A549 (cell line): ENCODE measurements at regions not wholly inside any gene's neighbourhood (a gene's known extent, or its start where the extent isn't known, plus 50 kb on each side); places are given as distances from the start of the nearest gene placed in this dataset.

ENCODE experiments used
- ATAC-seq, 2 experiments: fragments of 200-7000 bp in 1 of 2; fragments of >200 bp in 1 of 2; cut with Nextera tagmentation in 1 of 2; cut with Tn5 transposase in 1 of 2; 3 replicates each; pipeline versions ENCODE4 v1.8.0 to v1.9.1; 2018 to 2020; ENCODE audit warnings: mild to moderate bottlenecking in 1 of 2, moderate library complexity in 1 of 2
- CTCF ChIA-PET: fragments of 300-600 bp; sonication (Branson Sonifier 250); formaldehyde crosslinking; extraction: SDS; loops from one replicate; lab custom pipeline; 2021; ENCODE audit warnings: antibody characterized with exemption, inconsistent platforms; lab: Yijun Ruan, JAX
- POLR2A ChIA-PET: fragments of 350-600 bp; formaldehyde crosslinking; extraction: SDS; loops from one replicate; lab custom pipeline; 2021; ENCODE audit warnings: antibody characterized with exemption, inconsistent platforms; lab: Yijun Ruan, JAX
- DNase-seq, 2 experiments: peaks; one replicate each; pipeline versions ENCODE4 v3.0.0 to v3.0.0-alpha.2; 2011 to 2016; ENCODE audit warnings: low read depth in 1 of 2, low spot score in 1 of 2
- FAIRE-seq: peaks from 2 replicates; lab custom pipeline; 2011; peaks lifted over from hg19 to GRCh38; lab: Jason Lieb, UNC
- H3K27ac ChIP-seq, 2 experiments: fragments of >200 bp; sonication (Bioruptor Twin); formaldehyde crosslinking; 3 replicates each; pipeline ENCODE4 v1.5.1; 2016 to 2017
- H3K4me1 ChIP-seq: fragments of >200 bp; sonication (Bioruptor Twin); formaldehyde crosslinking; 3 replicates; pipeline ENCODE4 v1.6.1; 2016
- H3K4me2 ChIP-seq: fragments of >200 bp; sonication (Bioruptor Twin); formaldehyde crosslinking; 3 replicates; pipeline ENCODE4 v1.6.1; 2016
- H3K4me3 ChIP-seq: fragments of >200 bp; sonication (Bioruptor Twin); formaldehyde crosslinking; 3 replicates; pipeline ENCODE4 v1.5.1; 2016
- H3K9me3 ChIP-seq: fragments of >200 bp; sonication (Bioruptor Twin); formaldehyde crosslinking; 3 replicates; pipeline ENCODE4 v1.6.1; 2016
- CBX8 ChIP-seq: fragments of 200-600 bp; sonication (generic); IDR thresholded peaks from 2 replicates; pipeline ENCODE4 v1.6.1; 2016
- CEBPB ChIP-seq, 2 experiments: fragments of >200 bp in 1 of 2; sonication (Bioruptor Twin) in 1 of 2; formaldehyde crosslinking in 1 of 2; IDR thresholded peaks; 2 replicates each; pipeline ENCODE4 v1.6.1; 2012 to 2016
- CHD2 ChIP-seq: fragments of 150-350 bp; IDR thresholded peaks from 2 replicates; pipeline ENCODE4 v1.6.1; 2014; ENCODE audit warnings: low read length; ENCODE audit not compliant: partially characterized antibody
- CTCF ChIP-seq: fragments of >200 bp; sonication (Bioruptor Twin); formaldehyde crosslinking; IDR thresholded peaks from 3 replicates; pipeline ENCODE4 v1.5.1; 2016
- EHF ChIP-seq: fragments of 250-450 bp; sonication (Bioruptor Pico); IDR thresholded peaks from 2 replicates; pipeline ENCODE4 v1.5.0; 2020; ENCODE audit warnings: mild to moderate bottlenecking
- EHMT2 ChIP-seq: fragments of 200-600 bp; sonication (generic); IDR thresholded peaks from 2 replicates; pipeline ENCODE4 v1.6.1; 2016; ENCODE audit warnings: antibody characterized with exemption, low read depth, mild to moderate bottlenecking, moderate library complexity
- EP300 ChIP-seq, 2 experiments: fragments of >200 bp; sonication (Bioruptor Twin); formaldehyde crosslinking; IDR thresholded peaks; 2 replicates in 1 of 2; 3 replicates in 1 of 2; pipeline ENCODE4 v1.6.1; 2016 to 2017
- FOSB ChIP-seq: fragments of 250-450 bp; sonication (Bioruptor Pico); IDR thresholded peaks from 2 replicates; pipeline ENCODE4 v1.5.0; 2020; ENCODE audit warnings: mild to moderate bottlenecking, moderate library complexity
- HEYL ChIP-seq: fragments of 250-450 bp; sonication (Bioruptor Pico); IDR thresholded peaks from 2 replicates; pipeline ENCODE4 v1.8.0; 2021; ENCODE audit warnings: mild to moderate bottlenecking, moderate library complexity
- HOXB13 ChIP-seq: fragments of 250-450 bp; sonication (Bioruptor Pico); IDR thresholded peaks from 2 replicates; pipeline ENCODE4 v1.5.0; 2020; ENCODE audit warnings: low read depth, mild to moderate bottlenecking, moderate library complexity
- JUN ChIP-seq, 2 experiments: fragments of >200 bp; sonication (Bioruptor Twin); formaldehyde crosslinking; IDR thresholded peaks; 2 replicates in 1 of 2; 3 replicates in 1 of 2; pipeline ENCODE4 v1.6.1; 2016 to 2017
- JUNB ChIP-seq: fragments of >200 bp; sonication (Bioruptor Twin); formaldehyde crosslinking; IDR thresholded peaks from 2 replicates; pipeline ENCODE4 v1.6.1; 2016
- KDM1A ChIP-seq: fragments of 200-600 bp; sonication (generic); IDR thresholded peaks from 2 replicates; pipeline ENCODE4 v1.6.1; 2016; ENCODE audit warnings: low read depth, mild to moderate bottlenecking
- MAFK ChIP-seq: fragments of 450-650 bp; IDR thresholded peaks from 2 replicates; pipeline ENCODE4 v1.6.1; 2014; ENCODE audit not compliant: partially characterized antibody
- MAZ ChIP-seq: fragments of 150-350 bp; IDR thresholded peaks from 2 replicates; pipeline ENCODE4 v1.6.1; 2014; ENCODE audit warnings: antibody characterized with exemption, low read depth, low read length, borderline replicate concordance
- MYC ChIP-seq: IDR thresholded peaks from 2 replicates; pipeline ENCODE4 v1.6.1; 2012; ENCODE audit warnings: mild to moderate bottlenecking, inconsistent platforms, low read length, improper control_type of control experiment, borderline replicate concordance
- PHF8 ChIP-seq: fragments of 200-600 bp; sonication (generic); IDR thresholded peaks from 2 replicates; pipeline ENCODE4 v1.6.1; 2016; ENCODE audit warnings: low read depth, mild to moderate bottlenecking, antibody characterized with exemption, moderate library complexity, borderline replicate concordance
- RAD21 ChIP-seq, 2 experiments: fragments of >200 bp in 1 of 2; sonication (Bioruptor Twin) in 1 of 2; formaldehyde crosslinking in 1 of 2; IDR thresholded peaks in 1 of 2; conservative IDR thresholded peaks in 1 of 2; 2 replicates in 1 of 2; 3 replicates in 1 of 2; pipeline ENCODE4 v1.6.1; 2012 to 2018; ENCODE audit warnings: inconsistent platforms in 1 of 2
- RARB ChIP-seq: fragments of 250-450 bp; sonication (Bioruptor Pico); IDR thresholded peaks from 2 replicates; pipeline ENCODE4 v1.8.0; 2021; ENCODE audit warnings: mild to moderate bottlenecking, moderate library complexity
- SMC3 ChIP-seq: fragments of >200 bp; sonication (Bioruptor Twin); formaldehyde crosslinking; IDR thresholded peaks from 3 replicates; pipeline ENCODE4 v1.6.1; 2018; ENCODE audit warnings: inconsistent platforms
- TFCP2L1 ChIP-seq: fragments of 250-450 bp; sonication (Bioruptor Pico); IDR thresholded peaks from 2 replicates; pipeline ENCODE4 v1.5.0; 2021; ENCODE audit warnings: mild to moderate bottlenecking
- ZFP36 ChIP-seq: fragments of 450-650 bp; IDR thresholded peaks from 2 replicates; pipeline ENCODE4 v1.6.1; 2014; ENCODE audit warnings: borderline replicate concordance; ENCODE audit not compliant: partially characterized antibody
- ZSCAN20 ChIP-seq: fragments of 250-450 bp; sonication (Bioruptor Pico); IDR thresholded peaks from 2 replicates; pipeline ENCODE4 v1.8.0; 2022; ENCODE audit warnings: mild to moderate bottlenecking, moderate library complexity
- WGBS: methylation state at CpG from one replicate; pipeline ENCODE4 v1.1.6; 2017; ENCODE audit errors: missing lambda C conversion rate; 5-methylcytosine and 5-hydroxymethylcytosine counted together
- TF ChIP-seq, protein P1 (sequence below): fragments of 250-450 bp; sonication (Bioruptor Pico); IDR thresholded peaks from 2 replicates; pipeline ENCODE4 v1.5.0; 2021; ENCODE audit warnings: mild to moderate bottlenecking, moderate library complexity, borderline replicate concordance
- TF ChIP-seq, protein P2 (sequence below): fragments of 450-650 bp; IDR thresholded peaks from 2 replicates; pipeline ENCODE4 v1.6.1; 2014; ENCODE audit warnings: antibody characterized with exemption

GRCh38 chr17:14856176-14856575, 408.9 kb downstream of the PMP22 start:
- DNase-seq (no peak), ATAC-seq (no peak), FAIRE-seq (no peak)

GRCh38 chr17:14854691-14855090, 410.4 kb downstream of the PMP22 start:
- FAIRE-seq, result no peak
- POLR2A ChIA-PET, result no interaction called here
- no peaks in the 10 kb centered on the region for H3K4me1 ChIP-seq
- no peak overlapping the region for H3K27ac ChIP-seq
- no peaks in the 10 kb centered on the region for H3K9me3 ChIP-seq
- DNase-seq, result no peak
- ATAC-seq, result no peak
- H3K4me2 ChIP-seq, result no peak overlapping the region
- no peak overlapping the region for H3K4me3 ChIP-seq
- CTCF ChIA-PET, result no interaction called here
- no peak for TF ChIP-seq MAFK
- TF ChIP-seq, protein P1, sequence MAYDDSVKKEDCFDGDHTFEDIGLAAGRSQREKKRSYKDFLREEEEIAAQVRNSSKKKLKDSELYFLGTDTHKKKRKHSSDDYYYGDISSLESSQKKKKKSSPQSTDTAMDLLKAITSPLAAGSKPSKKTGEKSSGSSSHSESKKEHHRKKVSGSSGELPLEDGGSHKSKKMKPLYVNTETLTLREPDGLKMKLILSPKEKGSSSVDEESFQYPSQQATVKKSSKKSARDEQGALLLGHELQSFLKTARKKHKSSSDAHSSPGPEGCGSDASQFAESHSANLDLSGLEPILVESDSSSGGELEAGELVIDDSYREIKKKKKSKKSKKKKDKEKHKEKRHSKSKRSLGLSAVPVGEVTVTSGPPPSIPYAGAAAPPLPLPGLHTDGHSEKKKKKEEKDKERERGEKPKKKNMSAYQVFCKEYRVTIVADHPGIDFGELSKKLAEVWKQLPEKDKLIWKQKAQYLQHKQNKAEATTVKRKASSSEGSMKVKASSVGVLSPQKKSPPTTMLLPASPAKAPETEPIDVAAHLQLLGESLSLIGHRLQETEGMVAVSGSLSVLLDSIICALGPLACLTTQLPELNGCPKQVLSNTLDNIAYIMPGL (CRISPR knock-in tag), result no peak
- TF ChIP-seq RARB (CRISPR knock-in tag), result no peak
- no peak for TF ChIP-seq CEBPB (IDR thresholded peaks at IDR 0.05)
- no peak for TF ChIP-seq RAD21 (conservative IDR thresholded peaks at IDR 0.05 in 1 of 2, IDR thresholded peaks at IDR 0.05 in 1 of 2)
- TF ChIP-seq CBX8, result no peak
- no peak for TF ChIP-seq CHD2
- 33% methylated on average over 4 of the region's 4 CpGs for WGBS

More at GRCh38 chr17:14856176-14856575, 408.9 kb downstream of the PMP22 start:
- no peak for TF ChIP-seq MAFK
- no peak for TF ChIP-seq EHMT2
- TF ChIP-seq HEYL (CRISPR knock-in tag), result no peak
- TF ChIP-seq EHF (CRISPR knock-in tag), result no peak
- TF ChIP-seq ZSCAN20, result no peak
- TF ChIP-seq, protein P2, sequence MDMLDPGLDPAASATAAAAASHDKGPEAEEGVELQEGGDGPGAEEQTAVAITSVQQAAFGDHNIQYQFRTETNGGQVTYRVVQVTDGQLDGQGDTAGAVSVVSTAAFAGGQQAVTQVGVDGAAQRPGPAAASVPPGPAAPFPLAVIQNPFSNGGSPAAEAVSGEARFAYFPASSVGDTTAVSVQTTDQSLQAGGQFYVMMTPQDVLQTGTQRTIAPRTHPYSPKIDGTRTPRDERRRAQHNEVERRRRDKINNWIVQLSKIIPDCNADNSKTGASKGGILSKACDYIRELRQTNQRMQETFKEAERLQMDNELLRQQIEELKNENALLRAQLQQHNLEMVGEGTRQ, result no peak
- TF ChIP-seq PHF8, result no peak
- TF ChIP-seq SMC3, result no peak
- no peak for TF ChIP-seq CBX8
- no peak for TF ChIP-seq RAD21 (conservative IDR thresholded peaks at IDR 0.05 in 1 of 2, IDR thresholded peaks at IDR 0.05 in 1 of 2)
- no peak for TF ChIP-seq TFCP2L1 (CRISPR knock-in tag)
- TF ChIP-seq KDM1A, result no peak
- TF ChIP-seq, all 56 proteins: peak for 0
- POLR2A ChIA-PET, result no interaction called here
- no peak overlapping the region for H3K4me3 ChIP-seq
- no peaks in the 10 kb centered on the region for H3K9me3 ChIP-seq
- no peak overlapping the region for H3K4me2 ChIP-seq
- CTCF ChIA-PET, result interaction anchor here (1.1 kb wide), 1 partner anchor 16 kb away, joined by 3 read pairs; no protein-coding TSS in a partner anchor
- WGBS, result 51% methylated on average over 10 of the region's 10 CpGs
- no peaks in the 10 kb centered on the region for H3K4me1 ChIP-seq
- H3K27ac ChIP-seq, result no peak overlapping the region

DNA sequence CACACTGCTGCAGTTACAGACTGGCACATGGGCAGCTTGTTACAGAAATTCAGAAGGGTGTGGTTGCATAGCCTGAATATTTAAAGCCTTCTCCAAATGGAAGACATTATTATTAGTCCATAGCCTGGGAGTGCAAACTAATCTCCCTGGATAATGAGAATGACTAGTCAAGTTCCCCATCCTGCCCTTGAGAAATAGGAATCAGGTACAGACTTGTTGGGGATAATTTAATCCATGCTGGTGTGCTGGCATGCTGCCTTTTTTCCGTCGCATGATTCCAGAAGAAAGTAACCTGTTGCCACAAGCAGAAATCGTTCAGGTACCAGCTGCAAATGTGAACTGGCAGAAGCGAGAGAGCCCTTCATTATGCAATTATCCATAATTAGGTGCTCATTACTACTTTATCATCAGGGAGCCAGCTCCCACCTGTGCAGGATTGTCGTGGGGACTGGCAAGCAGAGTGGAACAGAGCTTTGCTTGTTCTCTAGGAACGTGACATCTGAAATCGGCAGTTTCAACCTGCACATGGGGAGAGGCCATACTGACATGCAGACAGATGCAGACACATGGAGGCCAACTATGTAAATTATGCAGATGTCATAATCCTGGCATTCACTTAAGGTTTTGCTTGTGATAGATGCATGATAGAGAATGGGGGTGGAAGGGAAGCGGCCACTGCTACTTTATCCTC, 419.4 kb downstream of the PMP22 start:
- ChIA-PET CTCF (interaction anchor here (1.1 kb wide), 1 partner anchor 12 kb away, joined by 4 read pairs; no protein-coding TSS in a partner anchor), POLR2A (no interaction called here)
- TF ChIP-seq HOXB13 (CRISPR knock-in tag), result no peak
- no peak for TF ChIP-seq ZSCAN20
- no peak for TF ChIP-seq MAZ
- no peak for TF ChIP-seq ZFP36
- TF ChIP-seq CTCF, result no peak
- TF ChIP-seq MYC, result no peak
- TF ChIP-seq JUNB, result no peak
- TF ChIP-seq EHMT2, result no peak
- no peak for TF ChIP-seq FOSB
- TF ChIP-seq EP300 (IDR thresholded peaks at IDR 0.05), result no peak
- no peak for TF ChIP-seq JUN (IDR thresholded peaks at IDR 0.05)
- H3K27ac ChIP-seq, result no peak overlapping the region
- WGBS, result 27% methylated on average over 8 of the region's 8 CpGs
- 0 out of 3 replicates have a peak overlapping the region, but pooled peaks have one; percentile 5 for H3K4me2 ChIP-seq
- no peak for FAIRE-seq
- no peaks in the 10 kb centered on the region for H3K4me1 ChIP-seq
- H3K9me3 ChIP-seq, result peaks cover 5% of the 10 kb centered on the region; the same call in 1 of the 3 replicates
- no peak for DNase-seq
- no peak overlapping the region for H3K4me3 ChIP-seq
- ATAC-seq, result no peak
